ENCODE measurements at regions not wholly inside any gene's neighbourhood (a gene's known extent, or its start where the extent isn't known, plus 50 kb on each side); places are given as distances from the start of the nearest gene placed in this dataset.
A peak's percentile ranks its signal among the peaks of the same experiment; 100 is the strongest.
"Not testable (repeated sequence)": the region's sequence is repeated elsewhere in the genome, so short reads cannot be mapped to it uniquely, and the experiment has no call there.

- Histone ChIP-seq H4K20me1 (ENCODE audit: insufficient read depth) (no peaks in the 10 kb centered on the region), H3F3A (ENCODE audit: insufficient read depth, low read length, poor library complexity, severe bottlenecking) (no peaks in the 10 kb centered on the region), H3K36me3 (ENCODE audit: insufficient read depth, low read length) (no peaks in the 10 kb centered on the region), H3K9me2 (ENCODE audit: insufficient read depth, low read length) (no peaks in the 10 kb centered on the region), H2AFZ (ENCODE audit: low read depth, low read length) (no peak overlapping the region), H3K9ac (ENCODE audit: low read length) (no peak overlapping the region), H3K4me2 (ENCODE audit: low read length) (no peak overlapping the region), H3K27me3 (ENCODE audit: insufficient read depth, low read depth, low read length) (no peaks in the 10 kb centered on the region), H3K9me3 (ENCODE audit: low read length) (no peaks in the 10 kb centered on the region), H3K4me3 (ENCODE audit: low read length) (no peak overlapping the region), H3K79me2 (replicated peaks; ENCODE audit: insufficient read depth, low read length) (no peaks in the 10 kb centered on the region), H3K27ac (ENCODE audit: low read length) (no peak overlapping the region)
- peak; percentile 99 for TF ChIP-seq EP300 (conservative IDR thresholded peaks at IDR 0.05; ENCODE audit: poor library complexity, severe bottlenecking)
- peak; percentile 89 for TF ChIP-seq POLR2AphosphoS5 (IDR thresholded peaks at IDR 0.05)
- TF ChIP-seq SMC3 (conservative IDR thresholded peaks at IDR 0.05; ENCODE audit: poor library complexity): no peak
- TF ChIP-seq, protein P1, sequence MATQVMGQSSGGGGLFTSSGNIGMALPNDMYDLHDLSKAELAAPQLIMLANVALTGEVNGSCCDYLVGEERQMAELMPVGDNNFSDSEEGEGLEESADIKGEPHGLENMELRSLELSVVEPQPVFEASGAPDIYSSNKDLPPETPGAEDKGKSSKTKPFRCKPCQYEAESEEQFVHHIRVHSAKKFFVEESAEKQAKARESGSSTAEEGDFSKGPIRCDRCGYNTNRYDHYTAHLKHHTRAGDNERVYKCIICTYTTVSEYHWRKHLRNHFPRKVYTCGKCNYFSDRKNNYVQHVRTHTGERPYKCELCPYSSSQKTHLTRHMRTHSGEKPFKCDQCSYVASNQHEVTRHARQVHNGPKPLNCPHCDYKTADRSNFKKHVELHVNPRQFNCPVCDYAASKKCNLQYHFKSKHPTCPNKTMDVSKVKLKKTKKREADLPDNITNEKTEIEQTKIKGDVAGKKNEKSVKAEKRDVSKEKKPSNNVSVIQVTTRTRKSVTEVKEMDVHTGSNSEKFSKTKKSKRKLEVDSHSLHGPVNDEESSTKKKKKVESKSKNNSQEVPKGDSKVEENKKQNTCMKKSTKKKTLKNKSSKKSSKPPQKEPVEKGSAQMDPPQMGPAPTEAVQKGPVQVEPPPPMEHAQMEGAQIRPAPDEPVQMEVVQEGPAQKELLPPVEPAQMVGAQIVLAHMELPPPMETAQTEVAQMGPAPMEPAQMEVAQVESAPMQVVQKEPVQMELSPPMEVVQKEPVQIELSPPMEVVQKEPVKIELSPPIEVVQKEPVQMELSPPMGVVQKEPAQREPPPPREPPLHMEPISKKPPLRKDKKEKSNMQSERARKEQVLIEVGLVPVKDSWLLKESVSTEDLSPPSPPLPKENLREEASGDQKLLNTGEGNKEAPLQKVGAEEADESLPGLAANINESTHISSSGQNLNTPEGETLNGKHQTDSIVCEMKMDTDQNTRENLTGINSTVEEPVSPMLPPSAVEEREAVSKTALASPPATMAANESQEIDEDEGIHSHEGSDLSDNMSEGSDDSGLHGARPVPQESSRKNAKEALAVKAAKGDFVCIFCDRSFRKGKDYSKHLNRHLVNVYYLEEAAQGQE (IDR thresholded peaks at IDR 0.05; ENCODE audit: borderline replicate concordance): no peak
These were observed 712.0 kb upstream of the PCDH10 start for GRCh38 chr4:132437117-132437516.

- no peaks in the 10 kb centered on the region for H3K27me3 ChIP-seq (ENCODE audit: insufficient read depth, low read depth, low read length)
- H3K9me3 ChIP-seq (ENCODE audit: low read length): no peaks in the 10 kb centered on the region
- TF ChIP-seq, protein P1 (IDR thresholded peaks at IDR 0.05; ENCODE audit: borderline replicate concordance): no peak
- TF ChIP-seq TAF1 (IDR thresholded peaks at IDR 0.05; ENCODE audit: low read depth) (no peak), SMC3 (conservative IDR thresholded peaks at IDR 0.05; ENCODE audit: poor library complexity) (no peak)
- H3K4me2 ChIP-seq (ENCODE audit: low read length): no peak overlapping the region
- no peaks in the 10 kb centered on the region for H3K36me3 ChIP-seq (ENCODE audit: insufficient read depth, low read length)
- no peak overlapping the region for H2AFZ ChIP-seq (ENCODE audit: low read depth, low read length)
- no peaks in the 10 kb centered on the region for H3K9me2 ChIP-seq (ENCODE audit: insufficient read depth, low read length)
- H4K20me1 ChIP-seq (ENCODE audit: insufficient read depth): no peaks in the 10 kb centered on the region
- H3F3A ChIP-seq (ENCODE audit: insufficient read depth, low read length, poor library complexity, severe bottlenecking): no peaks in the 10 kb centered on the region
- no peak overlapping the region for H3K9ac ChIP-seq (ENCODE audit: low read length)
- H3K79me2 ChIP-seq (replicated peaks; ENCODE audit: insufficient read depth, low read length): no peaks in the 10 kb centered on the region
- H3K4me3 ChIP-seq (ENCODE audit: low read length): no peak overlapping the region
- H3K27ac ChIP-seq (ENCODE audit: low read length): no peak overlapping the region
These were observed 703.7 kb upstream of the PCDH10 start for GRCh38 chr4:132445386-132445785.

DNA sequence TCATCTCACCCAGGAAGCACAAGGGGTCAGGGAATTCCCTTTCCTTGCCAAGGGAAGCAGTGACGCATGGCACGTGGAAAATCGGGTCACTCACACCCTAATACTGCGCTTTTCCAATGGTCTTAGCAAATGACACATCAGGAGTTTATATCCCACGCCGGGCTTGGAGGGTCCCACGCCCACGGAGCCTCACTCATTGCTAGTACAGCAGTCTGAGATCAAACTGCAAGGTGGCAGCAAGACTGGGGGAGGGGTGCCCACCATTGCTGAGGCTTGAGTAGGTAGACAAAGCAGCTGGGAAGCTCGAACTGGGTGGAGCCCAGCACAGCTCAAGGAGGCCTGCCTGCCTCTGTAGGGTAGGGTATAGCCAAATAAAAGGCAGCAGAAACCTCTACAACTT lies 691.1 kb upstream of the PCDH10 start:
- H3K27ac ChIP-seq (ENCODE audit: low read length); H3K27me3 ChIP-seq (ENCODE audit: insufficient read depth, low read depth, low read length); H4K20me1 ChIP-seq (ENCODE audit: insufficient read depth); H3K36me3 ChIP-seq (ENCODE audit: insufficient read depth, low read length); H3K79me2 ChIP-seq (replicated peaks; ENCODE audit: insufficient read depth, low read length); H3K4me3 ChIP-seq (ENCODE audit: low read length); H3K4me2 ChIP-seq (ENCODE audit: low read length); H3K9me3 ChIP-seq (ENCODE audit: low read length); H2AFZ ChIP-seq (ENCODE audit: low read depth, low read length); H3F3A ChIP-seq (ENCODE audit: insufficient read depth, low read length, poor library complexity, severe bottlenecking); H3K9ac ChIP-seq (ENCODE audit: low read length); H3K9me2 ChIP-seq (ENCODE audit: insufficient read depth, low read length): not testable (repeated sequence)
